Kidney (tissue), 13 donors: ENCODE measurements at regions not wholly inside any gene's neighbourhood (a gene's known extent, or its start where the extent isn't known, plus 50 kb on each side); places are given as distances from the start of the nearest gene placed in this dataset.

ENCODE experiments used
- DNase-seq, 5 donors: peaks; one replicate each; pipeline ENCODE4 v3.0.0-alpha.2; 2013 to 2020
- FAIRE-seq: peaks from 2 replicates; lab custom pipeline; 2012; peaks lifted over from hg19 to GRCh38; lab: Jason Lieb, UNC
- H3K27ac ChIP-seq, 2 donors: one replicate each; pipeline ENCODE4 v1.7.0; 2013; ENCODE audit warnings: low read depth in 2 of 2, low read length in 2 of 2, inconsistent platforms in 1 of 2
- H3K27me3 ChIP-seq: one replicate; pipeline ENCODE4 v1.7.1; 2013; ENCODE audit warnings: low read length, inconsistent platforms; ENCODE audit not compliant: control insufficient read depth, insufficient read depth
- H3K36me3 ChIP-seq, 3 donors: one replicate each; pipeline versions ENCODE4 v1.7.0 to v1.7.1; 2013; ENCODE audit warnings: low read length in 3 of 3, control low read depth in 1 of 3, inconsistent platforms in 1 of 3; ENCODE audit not compliant: insufficient read depth in 3 of 3, control insufficient read depth in 2 of 3
- H3K4me1 ChIP-seq, 3 donors: one replicate each; pipeline versions ENCODE4 v1.7.0 to v1.7.1; 2013; ENCODE audit warnings: low read length in 3 of 3, inconsistent platforms in 1 of 3, low read depth in 1 of 3; ENCODE audit not compliant: control insufficient read depth in 2 of 3, insufficient read depth in 2 of 3
- H3K4me3 ChIP-seq, 3 donors: one replicate each; pipeline versions ENCODE4 v1.7.0 to v1.8.1; 2013; ENCODE audit warnings: low read length in 3 of 3, control low read depth in 1 of 3, inconsistent platforms in 1 of 3
- H3K9ac ChIP-seq, 3 donors: one replicate each; pipeline versions ENCODE4 v1.7.0 to v1.7.1; 2013; ENCODE audit warnings: low read length in 3 of 3, control low read depth in 1 of 3, inconsistent platforms in 1 of 3
- H3K9me3 ChIP-seq, 3 donors: one replicate each; pipeline versions ENCODE4 v1.7.0 to v1.7.1; 2013; ENCODE audit warnings: low read length in 3 of 3, control low read depth in 1 of 3, inconsistent platforms in 1 of 3; ENCODE audit not compliant: control insufficient read depth in 2 of 3, insufficient read depth in 1 of 3
- intact Hi-C: fragments of 100-400 bp; cut with DNase I; formaldehyde crosslinking; loops from one replicate; pipeline ENCODE4 v1.11.1; 2022
- TF ChIP-seq, protein P1 (sequence below): IDR thresholded peaks from 3 replicates; pipeline ENCODE4 v1.5.1; 2012; ENCODE audit warnings: mild to moderate bottlenecking, moderate library complexity, borderline replicate concordance; ENCODE audit not compliant: insufficient read depth; ENCODE audit errors: extremely low read depth
- donor health status: control.
- donor health status: control.
- donor health status: control.
- donor health status: control.
- donor health status: control.
- donor health status: DM: yes; HTN: yes; CAD: no.
- donor health status: Normal renal cell carcinoma (clear cell type).

DNA sequence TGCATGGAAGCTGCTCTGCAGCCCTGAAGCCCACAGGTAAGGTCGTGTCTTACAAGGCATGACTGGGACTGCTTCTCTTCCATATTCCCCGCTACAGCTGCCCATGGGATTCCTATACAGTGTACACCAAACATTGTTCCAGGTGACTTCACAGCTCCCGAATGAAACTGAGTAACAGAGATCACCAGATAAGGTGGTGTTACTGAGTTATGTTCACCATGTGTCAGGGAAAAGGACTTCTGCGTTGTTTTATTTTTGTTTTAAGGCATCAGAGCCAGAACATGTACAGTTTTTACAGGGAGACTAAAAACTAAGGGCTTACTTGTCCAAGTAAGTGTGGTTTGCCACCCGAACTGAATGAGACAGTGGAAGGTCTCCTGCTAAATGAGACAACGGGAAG lies 138.3 kb downstream of the CD83 start:
- Histone ChIP-seq H3K9ac (no peak overlapping the region), H3K4me3 (no peak overlapping the region), H3K9me3 (peaks cover 0 to 3% (median 0%) of the 10 kb centered on the region in 3 donors), H3K27me3 (no peaks in the 10 kb centered on the region), H3K27ac (no peak overlapping the region), H3K4me1 (peaks cover 0 to 4% (median 3%) of the 10 kb centered on the region in 3 donors), H3K36me3 (no peaks in the 10 kb centered on the region)
- TF ChIP-seq, protein P1, sequence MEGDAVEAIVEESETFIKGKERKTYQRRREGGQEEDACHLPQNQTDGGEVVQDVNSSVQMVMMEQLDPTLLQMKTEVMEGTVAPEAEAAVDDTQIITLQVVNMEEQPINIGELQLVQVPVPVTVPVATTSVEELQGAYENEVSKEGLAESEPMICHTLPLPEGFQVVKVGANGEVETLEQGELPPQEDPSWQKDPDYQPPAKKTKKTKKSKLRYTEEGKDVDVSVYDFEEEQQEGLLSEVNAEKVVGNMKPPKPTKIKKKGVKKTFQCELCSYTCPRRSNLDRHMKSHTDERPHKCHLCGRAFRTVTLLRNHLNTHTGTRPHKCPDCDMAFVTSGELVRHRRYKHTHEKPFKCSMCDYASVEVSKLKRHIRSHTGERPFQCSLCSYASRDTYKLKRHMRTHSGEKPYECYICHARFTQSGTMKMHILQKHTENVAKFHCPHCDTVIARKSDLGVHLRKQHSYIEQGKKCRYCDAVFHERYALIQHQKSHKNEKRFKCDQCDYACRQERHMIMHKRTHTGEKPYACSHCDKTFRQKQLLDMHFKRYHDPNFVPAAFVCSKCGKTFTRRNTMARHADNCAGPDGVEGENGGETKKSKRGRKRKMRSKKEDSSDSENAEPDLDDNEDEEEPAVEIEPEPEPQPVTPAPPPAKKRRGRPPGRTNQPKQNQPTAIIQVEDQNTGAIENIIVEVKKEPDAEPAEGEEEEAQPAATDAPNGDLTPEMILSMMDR, result no peak
- DNase-seq (peak in 2 of 5 donors; percentile 24 to 28), FAIRE-seq (no peak)
- intact Hi-C loops, result no loop called here

DNA sequence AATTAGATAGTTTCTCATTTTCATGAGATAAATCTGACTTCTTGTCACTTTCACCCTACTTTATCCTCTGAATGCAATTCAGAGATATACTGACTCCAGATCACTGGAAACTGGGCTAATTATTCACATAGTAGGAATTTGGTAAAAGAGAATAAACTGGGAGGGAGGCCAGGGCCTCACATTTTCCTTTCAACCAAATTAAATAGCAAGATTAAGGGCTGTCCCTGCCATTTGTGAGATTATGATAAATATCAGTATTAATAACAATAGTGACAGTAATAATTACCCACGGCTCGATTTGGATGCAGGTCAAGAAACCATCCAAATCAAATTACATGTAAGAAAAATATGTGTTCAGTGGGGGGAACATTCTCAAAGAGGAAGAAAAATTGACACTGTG lies 140.5 kb downstream of the CD83 start:
- no peak overlapping the region for H3K27ac ChIP-seq
- H3K9ac ChIP-seq, result no peak overlapping the region
- no peaks in the 10 kb centered on the region for H3K27me3 ChIP-seq
- no peak for DNase-seq
- H3K4me3 ChIP-seq, result no peak overlapping the region
- H3K4me1 ChIP-seq, result peaks cover 0 to 4% (median 3%) of the 10 kb centered on the region in 3 donors
- intact Hi-C loops, result no loop called here
- peaks cover 0 to 4% (median 0%) of the 10 kb centered on the region in 3 donors for H3K9me3 ChIP-seq
- FAIRE-seq, result no peak
- TF ChIP-seq, protein P1, result no peak
- H3K36me3 ChIP-seq, result no peaks in the 10 kb centered on the region

DNA sequence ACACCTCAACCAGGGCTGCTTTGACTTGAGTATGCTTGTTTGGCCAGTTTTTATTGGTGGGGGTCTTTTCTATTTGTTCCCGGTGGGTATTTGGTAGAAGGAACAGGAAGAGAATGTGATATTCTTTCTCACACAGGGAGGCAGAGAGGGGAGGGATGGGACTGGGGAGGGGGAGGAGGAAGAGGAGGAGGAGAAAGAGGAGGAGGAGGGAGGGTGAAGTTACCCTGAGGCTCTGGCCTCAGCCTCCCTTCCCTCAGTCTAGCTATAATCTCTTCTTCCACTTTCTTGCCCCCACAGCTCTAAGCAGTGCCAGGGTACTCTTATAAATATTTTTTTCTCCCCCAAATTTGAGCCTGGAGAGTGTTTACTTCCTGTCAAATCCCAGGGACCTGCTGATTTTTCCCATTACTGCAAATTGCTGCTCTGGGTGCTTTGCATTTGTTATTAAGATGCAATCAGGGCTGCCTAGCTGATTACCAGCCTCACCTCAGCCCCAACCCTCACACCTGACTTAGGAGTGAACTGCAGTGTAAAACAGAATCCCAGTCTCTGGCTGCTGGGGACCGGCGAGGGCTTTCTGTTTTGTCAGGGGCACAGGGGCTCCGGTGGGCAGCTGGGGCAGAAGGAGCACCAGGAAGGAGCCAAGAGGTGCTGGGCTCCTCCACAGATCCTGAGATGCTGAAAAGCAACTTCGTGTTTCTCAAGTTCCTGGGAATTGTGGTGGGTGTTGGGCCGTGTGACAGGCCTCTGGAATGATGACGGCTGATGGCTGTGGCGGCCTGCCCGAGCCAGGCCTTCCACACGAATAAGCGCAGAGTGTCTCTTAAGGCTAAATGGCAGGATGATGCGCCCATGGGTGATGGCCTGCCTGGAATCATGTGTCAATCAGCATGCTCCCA lies 141.4 kb downstream of the CD83 start:
- Histone ChIP-seq H3K27me3 (no peaks in the 10 kb centered on the region), H3K4me1 (peaks cover 0 to 4% (median 3%) of the 10 kb centered on the region in 3 donors), H3K9ac (no peak overlapping the region), H3K9me3 (peaks cover 0 to 7% (median 2%) of the 10 kb centered on the region in 3 donors), H3K27ac (peak overlapping the region in 1 of 2 donors; percentile 2), H3K36me3 (no peaks in the 10 kb centered on the region), H3K4me3 (no peak overlapping the region)
- intact Hi-C loops, result no loop called here
- no peak for FAIRE-seq
- TF ChIP-seq, protein P1, result no peak
- peak in 1 of 5 donors; percentile 28 for DNase-seq
